WI38 (cell line): ENCODE measurements at regions not wholly inside any gene's neighbourhood (a gene's known extent, or its start where the extent isn't known, plus 50 kb on each side); places are given as distances from the start of the nearest gene placed in this dataset.
"Not testable (repeated sequence)": the region's sequence is repeated elsewhere in the genome, so short reads cannot be mapped to it uniquely, and the experiment has no call there.

ENCODE experiments used
- H3K4me3 ChIP-seq: 2 replicates; pipeline ENCODE4 v1.5.1; 2011; ENCODE audit warnings: low read depth, mild to moderate bottlenecking, control low read depth, low read length
- CTCF ChIP-seq: IDR thresholded peaks from 2 replicates; pipeline ENCODE4 v1.5.1; 2012; ENCODE audit warnings: low read depth, mild to moderate bottlenecking, control low read depth, low read length

DNA sequence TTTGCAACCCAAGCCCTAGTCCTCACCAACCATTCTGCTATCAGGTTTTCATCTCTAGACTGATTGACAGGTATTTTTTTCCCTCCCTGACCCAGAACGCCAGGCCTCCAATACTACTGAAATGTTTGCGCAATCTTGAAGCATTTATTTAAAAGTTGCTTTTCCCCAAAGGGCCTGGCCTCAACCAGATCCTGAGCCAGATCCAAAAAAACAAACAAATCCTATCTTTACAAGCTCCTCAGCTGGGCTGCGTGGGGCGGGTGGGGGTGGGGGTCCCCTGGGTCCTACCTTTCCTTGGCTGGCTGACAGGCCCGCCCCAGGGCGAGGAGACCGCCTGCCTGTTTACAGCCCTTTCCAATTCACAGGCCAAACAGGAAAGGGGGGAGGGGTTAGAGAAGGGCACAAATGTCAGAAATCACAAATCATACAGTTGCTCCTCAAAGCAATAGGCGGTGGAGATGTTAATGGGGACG is 98.8 kb downstream of the FOXD2 start:
- no peak for TF ChIP-seq CTCF
- H3K4me3 ChIP-seq = no peak overlapping the region

DNA sequence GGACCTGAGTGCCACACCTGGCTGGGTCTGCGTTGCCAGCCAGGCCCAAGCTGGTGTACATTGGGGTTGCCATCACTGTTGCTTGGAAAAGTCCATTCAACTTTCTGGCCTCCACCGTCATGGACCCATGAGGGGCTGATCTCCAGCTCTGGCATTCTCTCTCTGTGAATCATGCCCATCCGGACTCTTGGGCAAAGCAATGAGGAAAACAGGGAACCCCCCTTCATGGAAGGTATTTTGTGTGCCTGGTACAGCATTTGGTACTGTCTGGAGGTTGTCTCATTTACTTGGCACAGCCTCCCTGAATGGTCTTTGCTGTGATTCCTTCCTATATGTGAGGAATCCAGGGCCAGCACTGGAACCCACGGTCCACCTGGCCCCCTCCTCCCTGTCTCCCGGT is 99.4 kb downstream of the FOXD2 start:
- no peak overlapping the region for H3K4me3 ChIP-seq
- TF ChIP-seq CTCF = no peak

- TF ChIP-seq CTCF = no peak
- no peak overlapping the region for H3K4me3 ChIP-seq
These were observed 100.1 kb downstream of the FOXD2 start for GRCh38 chr1:47537966-47538365.

GRCh38 chr1:47538530-47538929 is 100.7 kb downstream of the FOXD2 start:
- not testable (repeated sequence) for H3K4me3 ChIP-seq

DNA sequence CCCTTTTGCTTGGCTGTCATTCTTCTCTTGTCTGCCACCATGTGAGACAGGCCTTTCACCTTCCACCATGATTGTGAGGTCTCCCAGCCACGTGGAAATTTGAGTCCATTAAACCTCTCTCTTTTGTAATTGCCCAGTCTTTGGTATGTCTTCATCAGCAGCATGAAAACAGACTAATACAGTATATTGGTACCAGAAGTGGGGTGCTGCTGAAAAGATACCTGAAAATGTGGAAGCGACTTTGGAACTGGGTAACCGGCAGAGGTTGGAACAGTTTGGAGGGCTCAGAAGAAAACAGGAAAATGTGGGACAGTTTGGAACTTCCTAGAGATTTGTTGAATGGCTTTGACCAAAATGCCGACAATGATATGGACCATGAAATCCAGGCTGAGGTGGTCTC is 103.9 kb downstream of the FOXD2 start:
- H3K4me3 ChIP-seq = not testable (repeated sequence)

- H3K4me3 ChIP-seq = not testable (repeated sequence)
These were observed 105.2 kb downstream of the FOXD2 start for GRCh38 chr1:47543089-47543488.

DNA sequence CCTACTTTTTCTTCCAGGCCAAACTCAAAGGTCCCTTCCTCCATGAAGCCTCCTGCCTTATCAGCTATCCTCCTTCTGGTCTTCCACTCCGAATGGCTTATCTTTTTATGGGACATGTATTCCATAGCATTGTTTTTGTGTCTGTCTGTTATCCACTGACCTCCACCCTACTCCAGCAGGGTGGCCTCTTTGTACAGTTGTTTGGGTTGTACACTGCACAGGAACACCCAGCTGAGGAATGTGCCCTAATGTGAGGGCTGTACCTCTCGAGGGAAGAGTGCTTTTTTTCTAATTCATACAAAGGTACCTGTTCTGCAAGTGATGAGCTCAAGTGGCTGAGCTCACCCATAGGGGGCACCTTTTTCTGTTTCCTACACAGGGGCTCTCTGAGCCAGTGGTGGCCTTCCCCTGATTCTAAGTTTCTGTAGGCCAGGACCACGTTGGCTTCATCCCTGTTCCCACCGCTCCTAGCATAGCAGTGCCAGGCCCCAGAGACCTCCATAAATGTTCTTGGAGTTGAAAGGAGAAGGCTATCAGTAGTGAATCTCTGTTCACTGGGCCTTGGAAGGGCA is 108.2 kb downstream of the FOXD2 start:
- no peak for TF ChIP-seq CTCF
- H3K4me3 ChIP-seq = no peak overlapping the region

DNA sequence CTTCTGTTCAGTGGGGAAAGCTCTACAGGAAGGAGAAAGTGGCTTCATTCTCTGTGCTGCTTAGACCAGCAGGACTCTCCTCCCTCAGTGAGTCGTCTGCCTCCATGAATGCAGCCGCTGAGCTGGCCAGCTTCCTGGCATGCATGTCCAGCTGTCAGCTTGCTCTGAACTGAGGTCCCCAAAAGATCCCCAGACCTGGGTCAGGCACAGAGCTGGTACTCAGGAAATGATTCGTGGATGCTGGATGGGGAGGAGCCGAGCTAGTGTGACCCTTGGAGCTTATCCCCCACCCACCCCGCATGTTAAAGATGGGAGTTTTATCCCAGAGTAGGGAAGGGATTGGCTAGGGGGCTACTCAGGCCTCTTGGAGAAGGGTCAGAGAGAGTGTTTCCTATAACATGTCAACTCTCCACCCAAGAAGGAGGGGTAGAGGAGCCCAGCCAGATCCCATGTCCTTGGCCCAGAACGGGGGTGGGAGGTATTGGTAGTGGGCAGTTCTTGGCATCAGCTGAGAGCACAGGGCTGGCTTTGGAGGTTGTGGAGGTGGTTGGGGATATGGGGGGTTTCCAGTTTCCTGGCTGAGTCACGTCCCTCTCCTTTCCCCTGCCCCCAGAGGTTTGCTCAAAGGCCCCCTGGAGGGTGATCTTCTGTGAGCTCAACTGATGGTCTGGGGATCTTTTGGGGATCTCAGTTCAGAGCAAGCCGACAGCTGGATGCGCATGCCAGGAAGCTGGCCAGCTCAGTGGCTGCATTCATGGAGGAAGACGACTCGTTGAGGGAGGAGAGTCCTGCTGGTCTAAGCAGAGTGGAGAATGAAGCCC is 110.1 kb downstream of the FOXD2 start:
- TF ChIP-seq CTCF = no peak
- H3K4me3 ChIP-seq = no peak overlapping the region

GRCh38 chr1:47548637-47549036 is 110.8 kb downstream of the FOXD2 start:
- no peak overlapping the region for H3K4me3 ChIP-seq
- no peak for TF ChIP-seq CTCF
